ENCODE measurements at regions not wholly inside any gene's neighbourhood (a gene's known extent, or its start where the extent isn't known, plus 50 kb on each side); places are given as distances from the start of the nearest gene placed in this dataset.

DNA sequence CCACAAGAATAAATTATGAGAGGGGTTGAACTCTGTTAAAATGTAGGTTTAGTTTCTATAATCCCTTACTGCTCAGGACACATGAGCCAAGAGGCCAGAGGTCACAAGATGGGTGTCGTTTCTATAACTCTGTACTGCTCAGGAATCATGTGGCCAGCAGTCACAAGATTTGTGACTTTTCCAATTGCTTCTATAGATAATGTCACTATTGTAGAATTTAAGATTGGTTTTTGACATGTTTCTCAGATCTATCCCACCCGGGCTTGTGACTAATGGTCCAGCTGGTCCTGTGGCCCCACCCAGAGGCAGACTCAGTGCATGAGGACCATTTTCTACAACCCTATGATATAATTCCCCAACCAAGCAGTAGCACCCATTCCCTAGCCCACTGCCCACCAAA, 662.0 kb upstream of the KLF12 start:
- H3K27ac ChIP-seq, result no peak overlapping the region
- TF ChIP-seq, protein P1, sequence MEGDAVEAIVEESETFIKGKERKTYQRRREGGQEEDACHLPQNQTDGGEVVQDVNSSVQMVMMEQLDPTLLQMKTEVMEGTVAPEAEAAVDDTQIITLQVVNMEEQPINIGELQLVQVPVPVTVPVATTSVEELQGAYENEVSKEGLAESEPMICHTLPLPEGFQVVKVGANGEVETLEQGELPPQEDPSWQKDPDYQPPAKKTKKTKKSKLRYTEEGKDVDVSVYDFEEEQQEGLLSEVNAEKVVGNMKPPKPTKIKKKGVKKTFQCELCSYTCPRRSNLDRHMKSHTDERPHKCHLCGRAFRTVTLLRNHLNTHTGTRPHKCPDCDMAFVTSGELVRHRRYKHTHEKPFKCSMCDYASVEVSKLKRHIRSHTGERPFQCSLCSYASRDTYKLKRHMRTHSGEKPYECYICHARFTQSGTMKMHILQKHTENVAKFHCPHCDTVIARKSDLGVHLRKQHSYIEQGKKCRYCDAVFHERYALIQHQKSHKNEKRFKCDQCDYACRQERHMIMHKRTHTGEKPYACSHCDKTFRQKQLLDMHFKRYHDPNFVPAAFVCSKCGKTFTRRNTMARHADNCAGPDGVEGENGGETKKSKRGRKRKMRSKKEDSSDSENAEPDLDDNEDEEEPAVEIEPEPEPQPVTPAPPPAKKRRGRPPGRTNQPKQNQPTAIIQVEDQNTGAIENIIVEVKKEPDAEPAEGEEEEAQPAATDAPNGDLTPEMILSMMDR (conservative IDR thresholded peaks at IDR 0.05), result no peak

DNA sequence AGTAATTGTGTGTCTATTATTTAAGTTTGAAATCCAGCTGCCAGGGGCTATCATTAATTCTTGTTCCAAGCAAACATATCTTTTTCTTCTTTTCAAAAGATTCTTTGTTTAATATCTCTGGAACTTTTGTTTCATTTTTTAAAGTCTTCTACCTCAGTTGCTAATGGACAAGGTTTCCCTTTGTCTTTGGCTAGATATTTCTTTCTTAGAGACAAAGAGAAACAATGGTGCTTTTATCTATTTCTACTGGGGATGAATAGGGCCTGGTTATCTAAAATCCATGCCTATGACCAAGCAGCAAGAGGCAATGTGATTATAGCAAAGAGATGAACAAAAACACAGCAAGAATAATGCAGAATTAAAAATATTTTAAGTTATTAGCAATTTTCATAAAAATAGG, 661.3 kb upstream of the KLF12 start:
- H3K27ac ChIP-seq, result no peak overlapping the region
- TF ChIP-seq, protein P1 (conservative IDR thresholded peaks at IDR 0.05), result no peak

DNA sequence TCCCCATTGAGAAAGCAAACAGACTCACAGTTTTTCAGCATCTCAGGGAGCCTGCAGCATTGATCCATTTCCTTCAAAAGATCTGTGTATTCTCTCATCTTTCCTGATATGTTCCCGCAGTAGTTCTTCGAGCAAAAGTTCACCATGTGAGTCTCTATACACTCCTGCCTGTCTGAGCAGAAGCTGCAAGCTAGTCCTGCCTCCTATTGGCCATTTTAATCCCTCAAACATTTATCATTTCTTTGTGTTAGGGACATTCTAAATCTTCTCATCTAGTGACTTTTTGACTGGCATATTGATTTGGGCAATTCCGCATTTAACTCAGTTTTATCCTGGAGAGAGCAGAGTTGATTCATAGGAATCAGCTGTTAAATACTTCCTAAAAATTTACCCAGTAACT, 660.4 kb upstream of the KLF12 start:
- TF ChIP-seq, protein P1 (conservative IDR thresholded peaks at IDR 0.05), result no peak
- H3K27ac ChIP-seq, result no peak overlapping the region

DNA sequence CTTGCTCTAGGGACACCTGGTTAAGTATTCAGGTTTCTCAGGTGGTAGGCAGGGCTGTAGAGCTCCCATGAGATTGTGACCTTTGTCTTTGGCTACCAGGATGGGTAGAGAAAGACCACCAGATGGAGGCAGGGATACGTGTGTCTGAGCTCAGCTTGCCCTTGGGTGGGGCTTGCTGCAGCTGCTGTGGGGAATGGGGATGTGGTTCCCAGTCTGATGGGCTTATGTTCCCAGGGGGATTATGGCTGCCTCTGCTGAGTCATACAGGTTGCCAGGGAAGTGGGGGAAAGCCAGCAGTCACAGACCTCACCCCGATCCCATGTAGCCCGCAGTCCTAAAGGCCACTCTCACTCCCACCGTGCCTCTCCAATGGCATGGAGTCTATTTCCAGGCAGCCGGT, 659.9 kb upstream of the KLF12 start:
- TF ChIP-seq, protein P1 (conservative IDR thresholded peaks at IDR 0.05), result no peak

DNA sequence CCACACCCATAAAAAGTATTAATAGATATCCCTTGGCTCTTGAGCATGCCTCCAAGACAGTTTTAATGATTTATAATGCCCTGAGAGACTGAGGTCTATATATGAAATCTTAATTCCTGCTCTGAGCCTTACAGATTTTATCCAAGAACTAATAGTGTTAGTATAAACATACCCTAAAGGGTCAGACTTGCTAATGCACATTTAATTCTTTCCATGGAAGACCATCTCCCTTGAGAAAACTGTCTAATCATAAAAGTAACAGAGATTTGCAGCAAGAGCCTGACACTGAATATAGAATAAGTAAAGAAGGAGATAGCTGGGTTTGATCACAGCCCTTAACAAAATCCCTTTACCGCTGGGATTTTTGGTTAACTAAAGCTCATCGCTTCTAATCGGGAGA, 650.8 kb upstream of the KLF12 start:
- TF ChIP-seq, protein P1 (conservative IDR thresholded peaks at IDR 0.05), result no peak
- H3K27ac ChIP-seq, result no peak overlapping the region

More for the DNA sequence above, 659.9 kb upstream of the KLF12 start:
- H3K27ac ChIP-seq, result no peak overlapping the region

DNA sequence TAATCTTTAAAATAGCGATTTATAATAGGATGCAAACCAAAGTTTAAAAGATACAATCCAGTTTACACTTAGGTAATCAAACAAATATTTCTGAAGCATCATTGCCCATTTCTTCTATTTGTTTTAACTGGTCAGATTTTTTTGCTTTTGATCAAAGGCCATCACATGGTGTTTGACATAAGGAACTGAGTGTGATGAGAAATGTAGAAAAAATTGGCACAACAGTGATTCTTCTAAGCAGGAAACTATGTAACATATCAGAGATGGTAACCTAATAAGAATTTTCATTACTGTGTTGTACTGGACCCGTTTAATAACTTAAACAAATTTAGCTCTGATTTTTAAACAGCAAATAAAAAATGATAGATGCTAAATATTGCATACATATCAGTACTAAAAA, 644.7 kb upstream of the KLF12 start:
- no peak overlapping the region for H3K27ac ChIP-seq
- TF ChIP-seq, protein P1 (conservative IDR thresholded peaks at IDR 0.05), result no peak

DNA sequence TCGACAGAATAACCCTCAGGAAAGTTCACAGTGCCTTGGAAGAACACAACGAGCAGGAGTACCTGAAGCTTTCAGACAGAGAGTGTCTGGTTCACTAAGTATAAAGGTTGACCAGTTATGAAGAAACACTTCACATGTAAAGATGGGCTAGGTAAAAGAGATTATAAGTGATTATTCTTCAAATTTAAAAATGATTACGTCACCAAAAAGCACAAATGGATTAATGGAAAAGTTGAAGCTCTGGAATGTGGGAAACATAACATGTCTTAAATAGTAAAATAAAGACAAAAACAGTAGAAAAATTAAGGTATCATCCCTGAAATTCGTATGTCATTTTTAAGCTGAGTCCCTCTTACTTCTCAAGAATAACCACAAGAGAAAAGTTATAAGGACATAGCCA, 643.9 kb upstream of the KLF12 start:
- no peak overlapping the region for H3K27ac ChIP-seq
- TF ChIP-seq, protein P1 (conservative IDR thresholded peaks at IDR 0.05), result no peak

DNA sequence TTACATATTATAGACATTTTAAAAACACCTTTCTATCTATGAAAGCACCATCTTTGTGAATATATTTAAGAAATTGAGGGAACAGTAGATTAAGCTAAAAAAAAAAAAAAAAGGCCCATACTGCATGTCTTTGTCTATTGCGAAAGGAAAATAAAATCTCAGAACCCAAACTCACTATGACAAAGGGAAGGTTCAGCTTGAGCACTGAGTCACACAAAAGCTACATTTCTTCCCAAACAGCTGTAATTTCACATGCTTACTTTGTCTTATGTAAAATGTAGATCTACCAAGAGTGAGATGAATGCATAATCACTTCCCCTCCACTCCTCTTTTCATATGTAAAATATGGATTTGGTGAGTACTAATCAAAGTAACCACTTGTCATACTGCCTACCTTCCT, 640.1 kb upstream of the KLF12 start:
- TF ChIP-seq, protein P1 (conservative IDR thresholded peaks at IDR 0.05), result no peak

More for the DNA sequence above, 640.1 kb upstream of the KLF12 start:
- H3K27ac ChIP-seq, result no peak overlapping the region
